ENCODE measurements at regions not wholly inside any gene's neighbourhood (a gene's known extent, or its start where the extent isn't known, plus 50 kb on each side); places are given as distances from the start of the nearest gene placed in this dataset.

DNA sequence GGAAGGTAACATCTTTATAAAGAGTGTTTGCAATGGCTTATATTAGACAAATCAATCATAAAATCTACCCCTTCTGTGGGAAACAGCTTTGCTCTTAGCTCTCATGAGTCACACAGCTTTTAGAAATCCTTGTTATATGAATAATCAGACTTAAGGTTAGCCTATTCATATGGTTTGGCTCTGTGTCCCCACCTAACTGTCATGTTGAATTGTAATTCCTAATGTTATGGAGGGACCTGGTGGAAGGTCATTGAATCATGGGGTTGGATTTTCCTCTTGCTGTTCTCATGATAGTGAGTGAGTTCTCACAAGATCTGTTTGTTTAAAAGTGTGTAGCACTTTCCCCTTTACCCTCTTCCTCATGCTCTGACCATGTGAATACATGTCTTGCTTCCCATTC lies 704.2 kb upstream of the KLHL1 start (continued):
- TF ChIP-seq CCDC6 (CRISPR knock-in tag; IDR thresholded peaks at IDR 0.05) (no peak), RFX3 (CRISPR knock-in tag; IDR thresholded peaks at IDR 0.05) (no peak), NR2F2 (IDR thresholded peaks at IDR 0.05; ENCODE audit: borderline replicate concordance, low read depth) (no peak), ZNF556 (CRISPR knock-in tag; IDR thresholded peaks at IDR 0.05; ENCODE audit: borderline replicate concordance) (no peak), CENPT (CRISPR knock-in tag; IDR thresholded peaks at IDR 0.05; ENCODE audit: low read depth) (no peak)
- TF ChIP-seq, protein P1, sequence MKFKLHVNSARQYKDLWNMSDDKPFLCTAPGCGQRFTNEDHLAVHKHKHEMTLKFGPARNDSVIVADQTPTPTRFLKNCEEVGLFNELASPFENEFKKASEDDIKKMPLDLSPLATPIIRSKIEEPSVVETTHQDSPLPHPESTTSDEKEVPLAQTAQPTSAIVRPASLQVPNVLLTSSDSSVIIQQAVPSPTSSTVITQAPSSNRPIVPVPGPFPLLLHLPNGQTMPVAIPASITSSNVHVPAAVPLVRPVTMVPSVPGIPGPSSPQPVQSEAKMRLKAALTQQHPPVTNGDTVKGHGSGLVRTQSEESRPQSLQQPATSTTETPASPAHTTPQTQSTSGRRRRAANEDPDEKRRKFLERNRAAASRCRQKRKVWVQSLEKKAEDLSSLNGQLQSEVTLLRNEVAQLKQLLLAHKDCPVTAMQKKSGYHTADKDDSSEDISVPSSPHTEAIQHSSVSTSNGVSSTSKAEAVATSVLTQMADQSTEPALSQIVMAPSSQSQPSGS (CRISPR knock-in tag; IDR thresholded peaks at IDR 0.05): no peak
- TF ChIP-seq, protein P2, sequence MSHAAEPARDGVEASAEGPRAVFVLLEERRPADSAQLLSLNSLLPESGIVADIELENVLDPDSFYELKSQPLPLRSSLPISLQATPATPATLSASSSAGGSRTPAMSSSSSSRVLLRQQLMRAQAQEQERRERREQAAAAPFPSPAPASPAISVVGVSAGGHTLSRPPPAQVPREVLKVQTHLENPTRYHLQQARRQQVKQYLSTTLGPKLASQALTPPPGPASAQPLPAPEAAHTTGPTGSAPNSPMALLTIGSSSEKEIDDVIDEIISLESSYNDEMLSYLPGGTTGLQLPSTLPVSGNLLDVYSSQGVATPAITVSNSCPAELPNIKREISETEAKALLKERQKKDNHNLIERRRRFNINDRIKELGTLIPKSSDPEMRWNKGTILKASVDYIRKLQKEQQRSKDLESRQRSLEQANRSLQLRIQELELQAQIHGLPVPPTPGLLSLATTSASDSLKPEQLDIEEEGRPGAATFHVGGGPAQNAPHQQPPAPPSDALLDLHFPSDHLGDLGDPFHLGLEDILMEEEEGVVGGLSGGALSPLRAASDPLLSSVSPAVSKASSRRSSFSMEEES (CRISPR knock-in tag; IDR thresholded peaks at IDR 0.05): no peak

DNA sequence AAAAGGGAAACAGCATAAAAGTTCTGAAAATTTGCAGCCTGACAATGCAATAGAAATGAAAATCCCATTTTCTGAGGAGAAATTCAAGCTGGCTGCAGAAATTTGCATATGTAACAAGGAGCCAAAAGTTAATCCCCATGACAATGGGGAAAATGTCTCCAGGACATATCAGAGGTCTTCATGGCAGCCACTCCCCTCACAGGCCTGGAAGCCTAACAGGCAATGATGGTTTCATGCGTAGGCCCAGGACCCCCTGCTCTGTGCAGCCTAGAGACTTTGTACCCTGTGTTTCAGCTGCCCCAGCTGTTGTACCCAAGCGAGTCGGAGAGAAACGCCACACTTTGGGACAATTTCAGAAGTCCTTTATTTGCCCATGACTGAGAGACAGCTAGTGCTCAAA lies 701.3 kb upstream of the KLHL1 start:
- no peaks in the 10 kb centered on the region; a peak in 1 of 5 replicates for H3K27me3 ChIP-seq (ENCODE audit: control insufficient read depth in 1 of 2, insufficient read depth in 2 of 2, low read length in 2 of 2)
- H3K9ac ChIP-seq (ENCODE audit: insufficient read depth, low read depth, low read length): no peak overlapping the region
- in situ Hi-C loops (cut with HindIII; ENCODE audit: extremely low pct_ligation_motif_present, low pct_unique_long_range_greater_than_20kb): no loop called here
- ChIA-PET POLR2A (no interaction called here), CTCF (ENCODE audit: low intra/inter-chr PET ratio, low total read pairs) (no interaction called here)
- H3K36me3 ChIP-seq (replicated peaks in 1 of 2; ENCODE audit: control insufficient read depth in 1 of 2, insufficient read depth in 2 of 2, low read length in 2 of 2): no peaks in the 10 kb centered on the region
- intact Hi-C loops (cut with micrococcal nuclease; ENCODE audit: unreplicated experiment): no loop called here
- H3K27ac ChIP-seq (ENCODE audit: extremely low read length, insufficient read depth, low read length): no peak overlapping the region
- no peaks in the 10 kb centered on the region for H4K20me1 ChIP-seq (ENCODE audit: insufficient read depth, low read length)
- 36% methylated on average over 4 of the region's 4 CpGs for WGBS (ENCODE audit: low lambda C conversion rate)
- no peak overlapping the region for H3K4me3 ChIP-seq (replicated peaks in 1 of 3; ENCODE audit: insufficient read depth in 1 of 3, low read depth in 2 of 3, low read length in 3 of 3)
- no peaks in the 10 kb centered on the region for H3K79me2 ChIP-seq (ENCODE audit: insufficient read depth, low read length)
- no TSS peak for BruUV-seq (replicated peaks)
- DNase-seq (ENCODE audit: low spot score): no peak
- FAIRE-seq: no peak
- H2AFZ ChIP-seq (ENCODE audit: low read length): no peak overlapping the region
- no peak for TF ChIP-seq ZNF263 (CRISPR knock-in tag; IDR thresholded peaks at IDR 0.05)
- H3K4me2 ChIP-seq (ENCODE audit: low read depth, low read length): no peak overlapping the region
- H3K9me3 ChIP-seq (ENCODE audit: low read length): no peaks in the 10 kb centered on the region
- H3K4me1 ChIP-seq (ENCODE audit: insufficient read depth, low read length): no peaks in the 10 kb centered on the region
- ATAC-seq: no peak
